Loucy (cell line): ENCODE measurements at regions not wholly inside any gene's neighbourhood (a gene's known extent, or its start where the extent isn't known, plus 50 kb on each side); places are given as distances from the start of the nearest gene placed in this dataset.
"Not testable (repeated sequence)": the region's sequence is repeated elsewhere in the genome, so short reads cannot be mapped to it uniquely, and the experiment has no call there.

Source experiments
- H2AFZ ChIP-seq: fragments of 200-600 bp; sonication (generic); 2 replicates; pipeline ENCODE4 v1.6.0; 2016; ENCODE audit warnings: antibody characterized with exemption, mild to moderate bottlenecking, low read length, moderate library complexity
- H3F3A ChIP-seq: fragments of 200-600 bp; 2 replicates; pipeline ENCODE4 v1.6.0; 2016; ENCODE audit warnings: antibody characterized with exemption, low read depth, mild to moderate bottlenecking
- H3K27me3 ChIP-seq: fragments of 200-600 bp; sonication (generic); 2 replicates; pipeline ENCODE4 v1.6.1; 2014; ENCODE audit warnings: low read length, mild to moderate bottlenecking; ENCODE audit not compliant: insufficient read depth, poor library complexity, severe bottlenecking
- H3K36me3 ChIP-seq: fragments of 200-600 bp; sonication (generic); 2 replicates; pipeline ENCODE4 v1.6.1; 2016; ENCODE audit warnings: low read length; ENCODE audit not compliant: insufficient read depth
- H3K4me1 ChIP-seq: fragments of 200-600 bp; sonication (generic); 2 replicates; pipeline ENCODE4 v1.5.1; 2014; ENCODE audit warnings: low read length, mild to moderate bottlenecking; ENCODE audit not compliant: insufficient read depth, poor library complexity, severe bottlenecking
- H3K4me2 ChIP-seq: fragments of 200-600 bp; sonication (generic); 2 replicates; pipeline ENCODE4 v1.6.0; 2014; ENCODE audit warnings: antibody characterized with exemption, low read length, low read depth, mild to moderate bottlenecking; ENCODE audit not compliant: poor library complexity, severe bottlenecking
- H3K4me3 ChIP-seq: fragments of 200-600 bp; sonication (generic); 2 replicates; pipeline ENCODE4 v1.5.1; 2014; ENCODE audit warnings: low read length, mild to moderate bottlenecking, mixed read lengths; ENCODE audit not compliant: poor library complexity, severe bottlenecking
- H3K79me2 ChIP-seq: fragments of 200-600 bp; sonication (generic); 2 replicates; pipeline ENCODE4 v1.6.1; 2014; ENCODE audit warnings: low read length; ENCODE audit not compliant: insufficient read depth
- H3K9ac ChIP-seq: fragments of 200-600 bp; sonication (generic); 2 replicates; pipeline ENCODE4 v1.6.0; 2014; ENCODE audit warnings: mild to moderate bottlenecking, low read depth, low read length, moderate library complexity; ENCODE audit not compliant: poor library complexity, severe bottlenecking
- H3K9me2 ChIP-seq: fragments of 200-600 bp; sonication (generic); replicated peaks from 2 replicates; pipeline ENCODE4 v1.6.1; 2016; ENCODE audit warnings: low read depth, low read length, mixed read lengths
- H3K9me3 ChIP-seq: fragments of 200-600 bp; sonication (generic); 2 replicates; pipeline ENCODE4 v1.6.1; 2014; ENCODE audit warnings: mild to moderate bottlenecking, antibody characterized with exemption, low read length, low read depth; ENCODE audit not compliant: insufficient read depth
- H4K20me1 ChIP-seq: fragments of 200-600 bp; sonication (generic); 2 replicates; pipeline ENCODE4 v1.6.0; 2014; ENCODE audit warnings: antibody characterized with exemption, low read length, mild to moderate bottlenecking; ENCODE audit not compliant: insufficient read depth, poor library complexity, severe bottlenecking
- CTCF ChIP-seq: fragments of 200-600 bp; sonication (generic); conservative IDR thresholded peaks from 2 replicates; pipeline ENCODE4 v1.5.1; 2014; ENCODE audit warnings: mild to moderate bottlenecking, antibody characterized with exemption, low read length
- EZH2phosphoT487 ChIP-seq: fragments of 200-600 bp; IDR thresholded peaks from 2 replicates; pipeline ENCODE4 v1.6.1; 2018; ENCODE audit warnings: antibody characterized with exemption, mild to moderate bottlenecking, moderate library complexity, borderline replicate concordance

GRCh38 chr4:180356766-180357165 lies 1886.4 kb upstream of the TENM3 start:
- TF ChIP-seq EZH2phosphoT487 = no peak
- TF ChIP-seq CTCF = no peak

GRCh38 chr4:180360113-180360512 lies 1883.1 kb upstream of the TENM3 start:
- H3K36me3 ChIP-seq, H4K20me1 ChIP-seq, H3K4me3 ChIP-seq, H3K27me3 ChIP-seq, H3F3A ChIP-seq, H3K9ac ChIP-seq, H3K4me2 ChIP-seq, H2AFZ ChIP-seq, H3K79me2 ChIP-seq, H3K9me3 ChIP-seq, H3K9me2 ChIP-seq, H3K4me1 ChIP-seq: not testable (repeated sequence)

More at GRCh38 chr4:180356766-180357165, 1886.4 kb upstream of the TENM3 start:
- H3K36me3 ChIP-seq = no peaks in the 10 kb centered on the region
- no peaks in the 10 kb centered on the region for H4K20me1 ChIP-seq
- no peaks in the 10 kb centered on the region for H3K4me1 ChIP-seq
- H3K9me2 ChIP-seq = no peaks in the 10 kb centered on the region
- no peaks in the 10 kb centered on the region for H3K27me3 ChIP-seq
- no peaks in the 10 kb centered on the region for H3K9me3 ChIP-seq
- no peaks in the 10 kb centered on the region for H3K79me2 ChIP-seq
- H3K4me3 ChIP-seq = no peak overlapping the region
- no peak overlapping the region for H2AFZ ChIP-seq
- no peak overlapping the region for H3K9ac ChIP-seq
- no peak overlapping the region for H3K4me2 ChIP-seq
- no peaks in the 10 kb centered on the region for H3F3A ChIP-seq

GRCh38 chr4:180363815-180364214 lies 1879.4 kb upstream of the TENM3 start:
- no peak for TF ChIP-seq EZH2phosphoT487
- no peak for TF ChIP-seq CTCF
- no peaks in the 10 kb centered on the region for H3K27me3 ChIP-seq
- H3K79me2 ChIP-seq = no peaks in the 10 kb centered on the region
- no peak overlapping the region for H3K4me2 ChIP-seq
- H3K36me3 ChIP-seq = no peaks in the 10 kb centered on the region
- peak overlapping the region; percentile 0 for H3K4me3 ChIP-seq
- no peaks in the 10 kb centered on the region for H3F3A ChIP-seq
- no peak overlapping the region for H2AFZ ChIP-seq
- H3K4me1 ChIP-seq = no peaks in the 10 kb centered on the region
- H4K20me1 ChIP-seq = no peaks in the 10 kb centered on the region
- no peaks in the 10 kb centered on the region for H3K9me3 ChIP-seq
- H3K9ac ChIP-seq = no peak overlapping the region
- H3K9me2 ChIP-seq = no peaks in the 10 kb centered on the region

GRCh38 chr4:180372691-180373090 lies 1870.5 kb upstream of the TENM3 start:
- no peaks in the 10 kb centered on the region for H3K4me1 ChIP-seq
- no peaks in the 10 kb centered on the region for H3K27me3 ChIP-seq
- no peaks in the 10 kb centered on the region for H3K9me2 ChIP-seq
- no peak overlapping the region for H2AFZ ChIP-seq
- TF ChIP-seq CTCF = no peak
- no peak for TF ChIP-seq EZH2phosphoT487
- no peak overlapping the region for H3K4me2 ChIP-seq
- H3F3A ChIP-seq = no peaks in the 10 kb centered on the region
- H3K9me3 ChIP-seq = no peaks in the 10 kb centered on the region
- H3K79me2 ChIP-seq = no peaks in the 10 kb centered on the region
- no peak overlapping the region for H3K4me3 ChIP-seq
- no peaks in the 10 kb centered on the region for H3K36me3 ChIP-seq
- H3K9ac ChIP-seq = no peak overlapping the region
- no peaks in the 10 kb centered on the region for H4K20me1 ChIP-seq
